CD4-positive, alpha-beta T cell (primary cell): ENCODE measurements at regions not wholly inside any gene's neighbourhood (a gene's known extent, or its start where the extent isn't known, plus 50 kb on each side); places are given as distances from the start of the nearest gene placed in this dataset.

Experiments used
- ATAC-seq: fragments of 200-7000 bp; cut with Tn5 transposase; one replicate; pipeline ENCODE4 v1.10.0; 2022; ENCODE audit warnings: mild to moderate bottlenecking; ENCODE audit not compliant: poor library complexity
- CTCF ChIA-PET: fragments of 350-600 bp; sonication (Branson Sonifier 250); formaldehyde crosslinking; loops from one replicate; lab custom pipeline; 2021; ENCODE audit warnings: antibody characterized with exemption, inconsistent platforms; lab: Charles Lee
- POLR2A ChIA-PET: fragments of 350-600 bp; sonication (Branson Sonifier 250); formaldehyde crosslinking; loops from one replicate; lab custom pipeline; 2021; ENCODE audit warnings: antibody characterized with exemption, inconsistent platforms; lab: Charles Lee
- DNase-seq, 14 experiments: peaks; one replicate each; pipeline ENCODE4 v3.0.0-alpha.2; 2013 to 2020; ENCODE audit warnings: mixed read lengths in 2 of 14
- H3K27ac ChIP-seq, 2 donors: one replicate each; pipeline versions ENCODE4 v1.5.1 to v1.7.0; 2013; ENCODE audit warnings: low read length in 2 of 2, low read depth in 1 of 2, mild to moderate bottlenecking in 1 of 2
- H3K27me3 ChIP-seq, 2 experiments: 1 replicate in 1 of 2; 2 replicates in 1 of 2; pipeline versions ENCODE4 v1.6.1 to v1.7.0; 2013; ENCODE audit warnings: low read length in 2 of 2, control low read depth in 1 of 2, mild to moderate bottlenecking in 1 of 2, moderate library complexity in 1 of 2; ENCODE audit not compliant: insufficient read depth in 2 of 2, control insufficient read depth in 1 of 2
- H3K36me3 ChIP-seq: one replicate; pipeline ENCODE4 v1.6.1; 2013; ENCODE audit warnings: low read length, control low read depth; ENCODE audit not compliant: insufficient read depth
- H3K4me1 ChIP-seq: one replicate; pipeline ENCODE4 v1.6.1; 2013; ENCODE audit warnings: low read length, control low read depth; ENCODE audit not compliant: insufficient read depth
- H3K4me3 ChIP-seq: one replicate; pipeline ENCODE4 v1.5.1; 2013; ENCODE audit warnings: mild to moderate bottlenecking, low read length, moderate library complexity
- H3K9me3 ChIP-seq, 2 experiments: 1 replicate in 1 of 2; 2 replicates in 1 of 2; pipeline versions ENCODE4 v1.6.1 to v1.7.0; 2013; ENCODE audit warnings: low read length in 2 of 2, mild to moderate bottlenecking in 2 of 2, control low read depth in 1 of 2, moderate library complexity in 1 of 2; ENCODE audit not compliant: control insufficient read depth in 1 of 2, insufficient read depth in 1 of 2
- H3K27ac Mint-ChIP-seq: one replicate; pipeline ENCODE4 v1.8.0; 2020; ENCODE audit warnings: mixed read lengths
- H3K27me3 Mint-ChIP-seq: one replicate; pipeline ENCODE4 v1.8.0; 2021; ENCODE audit warnings: mixed read lengths
- H3K36me3 Mint-ChIP-seq: one replicate; pipeline ENCODE4 v1.8.0; 2021; ENCODE audit warnings: low read depth, mixed read lengths
- H3K4me1 Mint-ChIP-seq: one replicate; pipeline ENCODE4 v1.8.0; 2021; ENCODE audit warnings: low read depth, mixed read lengths
- H3K4me3 Mint-ChIP-seq: one replicate; pipeline ENCODE4 v1.8.0; 2020; ENCODE audit warnings: mild to moderate bottlenecking, mixed read lengths
- H3K9me3 Mint-ChIP-seq: one replicate; pipeline ENCODE4 v1.8.0; 2020; ENCODE audit warnings: mixed read lengths
- intact Hi-C, 2 experiments: fragments of 100-400 bp; cut with DNase I in 1 of 2; cut with micrococcal nuclease in 1 of 2; formaldehyde crosslinking; loops; one replicate each; pipeline versions ENCODE4 v1.15.1 to v1.9.0; 2023 to 2025; cut with DNase I, micrococcal nuclease
- TF ChIP-seq, protein P1 (sequence below): fragments of 200-600 bp; IDR thresholded peaks from one replicate; pipeline ENCODE4 v1.8.0; 2022; ENCODE audit warnings: antibody characterized with exemption, mild to moderate bottlenecking

- Histone ChIP-seq H3K27ac (no peak overlapping the region), H3K4me3 (no peak overlapping the region), H3K36me3 (no peaks in the 10 kb centered on the region), H3K27me3 (no peaks in the 10 kb centered on the region), H3K4me1 (no peaks in the 10 kb centered on the region), H3K9me3 (no peaks in the 10 kb centered on the region)
- Mint-ChIP-seq H3K36me3 (no peaks in the 10 kb centered on the region), H3K27me3 (no peaks in the 10 kb centered on the region), H3K27ac (no peak overlapping the region), H3K4me3 (no peak overlapping the region), H3K9me3 (peaks cover 6% of the 10 kb centered on the region), H3K4me1 (no peaks in the 10 kb centered on the region)
- ATAC-seq (no peak), DNase-seq (no peak)
- CTCF ChIA-PET, result no interaction called here
- POLR2A ChIA-PET, result no interaction called here
- intact Hi-C loops, result no loop called here
- TF ChIP-seq, protein P1, sequence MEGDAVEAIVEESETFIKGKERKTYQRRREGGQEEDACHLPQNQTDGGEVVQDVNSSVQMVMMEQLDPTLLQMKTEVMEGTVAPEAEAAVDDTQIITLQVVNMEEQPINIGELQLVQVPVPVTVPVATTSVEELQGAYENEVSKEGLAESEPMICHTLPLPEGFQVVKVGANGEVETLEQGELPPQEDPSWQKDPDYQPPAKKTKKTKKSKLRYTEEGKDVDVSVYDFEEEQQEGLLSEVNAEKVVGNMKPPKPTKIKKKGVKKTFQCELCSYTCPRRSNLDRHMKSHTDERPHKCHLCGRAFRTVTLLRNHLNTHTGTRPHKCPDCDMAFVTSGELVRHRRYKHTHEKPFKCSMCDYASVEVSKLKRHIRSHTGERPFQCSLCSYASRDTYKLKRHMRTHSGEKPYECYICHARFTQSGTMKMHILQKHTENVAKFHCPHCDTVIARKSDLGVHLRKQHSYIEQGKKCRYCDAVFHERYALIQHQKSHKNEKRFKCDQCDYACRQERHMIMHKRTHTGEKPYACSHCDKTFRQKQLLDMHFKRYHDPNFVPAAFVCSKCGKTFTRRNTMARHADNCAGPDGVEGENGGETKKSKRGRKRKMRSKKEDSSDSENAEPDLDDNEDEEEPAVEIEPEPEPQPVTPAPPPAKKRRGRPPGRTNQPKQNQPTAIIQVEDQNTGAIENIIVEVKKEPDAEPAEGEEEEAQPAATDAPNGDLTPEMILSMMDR, result no peak
Observed at GRCh38 chr4:96112631-96113030, 272.7 kb downstream of the PDHA2 start.

- Histone ChIP-seq H3K9me3 (no peaks in the 10 kb centered on the region), H3K36me3 (no peaks in the 10 kb centered on the region), H3K4me1 (no peaks in the 10 kb centered on the region), H3K27ac (no peak overlapping the region), H3K4me3 (no peak overlapping the region), H3K27me3 (no peaks in the 10 kb centered on the region)
- intact Hi-C loops, result no loop called here
- DNase-seq (no peak), ATAC-seq (no peak)
- CTCF ChIA-PET, result no interaction called here
- H3K27me3 Mint-ChIP-seq, result no peaks in the 10 kb centered on the region
- H3K27ac Mint-ChIP-seq, result no peak overlapping the region
- no peak overlapping the region for H3K4me3 Mint-ChIP-seq
- H3K4me1 Mint-ChIP-seq, result no peaks in the 10 kb centered on the region
- H3K9me3 Mint-ChIP-seq, result peaks cover 4% of the 10 kb centered on the region
- no peaks in the 10 kb centered on the region for H3K36me3 Mint-ChIP-seq
- TF ChIP-seq, protein P1, result no peak
- POLR2A ChIA-PET, result no interaction called here
Observed at GRCh38 chr4:96120206-96120605, 280.3 kb downstream of the PDHA2 start.

DNA sequence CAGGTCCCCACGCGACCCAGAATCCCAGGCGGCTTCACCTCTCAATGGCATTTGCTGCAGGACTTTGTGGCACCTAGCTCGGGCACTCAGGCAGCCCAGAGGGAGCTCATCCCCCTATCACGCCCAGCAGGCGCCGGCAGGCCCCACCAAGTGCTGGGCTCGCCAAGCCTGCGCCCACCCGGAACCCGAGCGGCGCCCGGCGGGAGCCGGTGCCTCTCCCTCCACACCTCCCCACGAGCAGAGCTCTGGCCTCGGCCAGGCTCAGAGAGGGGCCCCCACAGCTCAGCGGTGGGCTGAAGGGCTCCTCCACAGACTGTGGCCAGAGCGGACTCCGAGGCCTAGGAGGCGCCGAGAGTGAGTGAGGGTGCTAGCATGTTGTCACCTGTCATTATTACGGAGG lies 286.3 kb downstream of the PDHA2 start:
- H3K27me3 ChIP-seq, result no peaks in the 10 kb centered on the region
- peaks cover 0 to 8% of the 10 kb centered on the region in 2 experiments for H3K9me3 ChIP-seq
- no peaks in the 10 kb centered on the region for H3K4me1 Mint-ChIP-seq
- intact Hi-C loops, result no loop called here
- DNase-seq (no peak), ATAC-seq (no peak)
- H3K9me3 Mint-ChIP-seq, result peaks cover 9% of the 10 kb centered on the region
- no peak overlapping the region for H3K27ac ChIP-seq
- H3K4me3 ChIP-seq, result no peak overlapping the region
- H3K36me3 Mint-ChIP-seq, result no peaks in the 10 kb centered on the region
- no peak overlapping the region for H3K4me3 Mint-ChIP-seq
- ChIA-PET POLR2A (no interaction called here), CTCF (no interaction called here)
- no peak overlapping the region for H3K27ac Mint-ChIP-seq
- no peaks in the 10 kb centered on the region for H3K27me3 Mint-ChIP-seq
- H3K36me3 ChIP-seq, result no peaks in the 10 kb centered on the region
- TF ChIP-seq, protein P1, result no peak
- no peaks in the 10 kb centered on the region for H3K4me1 ChIP-seq
